NCI-H1092 (cell line): ENCODE measurements at regions not wholly inside any gene's neighbourhood (a gene's known extent, or its start where the extent isn't known, plus 50 kb on each side); places are given as distances from the start of the nearest gene placed in this dataset.
"Not testable (repeated sequence)": the region's sequence is repeated elsewhere in the genome, so short reads cannot be mapped to it uniquely, and the experiment has no call there.

Experiments
- DNase-seq: peaks from one replicate; lab custom pipeline; 2025; lab: John Stamatoyannopoulos, UW

- not testable (repeated sequence) for DNase-seq
Observed at GRCh38 chr11:100531290-100531689, 155.8 kb upstream of the ARHGAP42 start.

- DNase-seq: no peak
Observed at GRCh38 chr11:100536979-100537378, 150.1 kb upstream of the ARHGAP42 start.

- DNase-seq: no peak
Observed at GRCh38 chr11:100543386-100543785, 143.7 kb upstream of the ARHGAP42 start.

- no peak for DNase-seq
Observed at GRCh38 chr11:100545556-100545955, 141.5 kb upstream of the ARHGAP42 start.

GRCh38 chr11:100545970-100546369 lies 141.1 kb upstream of the ARHGAP42 start:
- DNase-seq: no peak

GRCh38 chr11:100546714-100547113 lies 140.4 kb upstream of the ARHGAP42 start:
- no peak for DNase-seq

- DNase-seq: no peak
Observed at GRCh38 chr11:100550298-100550697, 136.8 kb upstream of the ARHGAP42 start.

- peak; percentile 65 for DNase-seq
Observed at GRCh38 chr11:100550912-100551632, 136.0 kb upstream of the ARHGAP42 start.

GRCh38 chr11:100555931-100556330 lies 131.2 kb upstream of the ARHGAP42 start:
- DNase-seq: no peak

- DNase-seq: no peak
Observed at GRCh38 chr11:100556781-100557180, 130.3 kb upstream of the ARHGAP42 start.

GRCh38 chr11:100557830-100558611 lies 129.1 kb upstream of the ARHGAP42 start:
- no peak for DNase-seq

GRCh38 chr11:100560606-100561005 lies 126.5 kb upstream of the ARHGAP42 start:
- no peak for DNase-seq

GRCh38 chr11:100561323-100561722 lies 125.8 kb upstream of the ARHGAP42 start:
- DNase-seq: no peak

- DNase-seq: no peak
Observed at GRCh38 chr11:100562128-100562527, 125.0 kb upstream of the ARHGAP42 start.

- DNase-seq: no peak
Observed at GRCh38 chr11:100563541-100564280, 123.4 kb upstream of the ARHGAP42 start.

- DNase-seq: no peak
Observed at GRCh38 chr11:100573911-100574513, 113.1 kb upstream of the ARHGAP42 start.

- DNase-seq: no peak
Observed at GRCh38 chr11:100574894-100575769, 112.0 kb upstream of the ARHGAP42 start.

GRCh38 chr11:100575860-100576717 lies 111.0 kb upstream of the ARHGAP42 start:
- peak; percentile 37 for DNase-seq

GRCh38 chr11:100576718-100577021 lies 110.4 kb upstream of the ARHGAP42 start:
- no peak for DNase-seq

- no peak for DNase-seq
Observed at GRCh38 chr11:100578831-100579311, 108.2 kb upstream of the ARHGAP42 start.
